H1 (cell line): ENCODE measurements at regions not wholly inside any gene's neighbourhood (a gene's known extent, or its start where the extent isn't known, plus 50 kb on each side); places are given as distances from the start of the nearest gene placed in this dataset.

ENCODE experiments used
- CBX5 ChIP-seq: fragments of 300-800, 300-1000 bp; sonication (generic); IDR thresholded peaks from 2 replicates; pipeline ENCODE4 v1.7.1; 2016; ENCODE audit warnings: antibody characterized with exemption, low read length, low read depth
- CBX8 ChIP-seq: fragments of 300-800, 300-1000 bp; sonication (generic); IDR thresholded peaks from 2 replicates; pipeline ENCODE4 v1.7.1; 2016; ENCODE audit warnings: low read depth, low read length, borderline replicate concordance
- GTF2F1 ChIP-seq: IDR thresholded peaks from 2 replicates; pipeline ENCODE4 v1.6.1; 2012; ENCODE audit warnings: low read depth, low read length, improper control_type of control experiment, borderline replicate concordance
- JUND ChIP-seq: IDR thresholded peaks from 2 replicates; pipeline ENCODE4 v1.6.1; 2011; ENCODE audit warnings: mild to moderate bottlenecking, improper control_type of control experiment, low read length
- SRF ChIP-seq: IDR thresholded peaks from 2 replicates; pipeline ENCODE4 v1.6.1; 2011; ENCODE audit warnings: mild to moderate bottlenecking, low read depth, low read length, moderate library complexity

DNA sequence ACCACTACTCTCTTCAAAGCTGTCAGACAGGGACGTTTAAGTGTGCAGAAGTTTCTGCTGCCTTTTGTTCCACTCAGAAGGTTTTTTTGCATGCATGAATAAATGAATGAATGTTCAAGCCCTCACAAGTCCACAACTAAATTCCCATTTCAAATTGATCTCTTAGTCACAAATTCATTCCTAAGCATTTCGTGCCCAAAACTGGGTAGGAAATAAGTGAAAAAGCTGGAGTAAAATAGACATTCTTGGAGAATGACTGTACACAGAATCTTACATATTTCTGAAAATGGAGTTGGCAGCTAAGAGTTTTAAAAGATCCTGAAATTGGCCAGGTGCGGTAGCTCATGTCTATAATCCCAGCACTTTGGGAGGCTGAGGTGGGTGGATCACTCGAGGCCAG is 117.6 kb downstream of the PERP start (continued):
- TF ChIP-seq JUND (no peak), CBX8 (no peak), SRF (no peak), GTF2F1 (no peak), CBX5 (no peak)
